ENCODE measurements at regions not wholly inside any gene's neighbourhood (a gene's known extent, or its start where the extent isn't known, plus 50 kb on each side); places are given as distances from the start of the nearest gene placed in this dataset.

DNA sequence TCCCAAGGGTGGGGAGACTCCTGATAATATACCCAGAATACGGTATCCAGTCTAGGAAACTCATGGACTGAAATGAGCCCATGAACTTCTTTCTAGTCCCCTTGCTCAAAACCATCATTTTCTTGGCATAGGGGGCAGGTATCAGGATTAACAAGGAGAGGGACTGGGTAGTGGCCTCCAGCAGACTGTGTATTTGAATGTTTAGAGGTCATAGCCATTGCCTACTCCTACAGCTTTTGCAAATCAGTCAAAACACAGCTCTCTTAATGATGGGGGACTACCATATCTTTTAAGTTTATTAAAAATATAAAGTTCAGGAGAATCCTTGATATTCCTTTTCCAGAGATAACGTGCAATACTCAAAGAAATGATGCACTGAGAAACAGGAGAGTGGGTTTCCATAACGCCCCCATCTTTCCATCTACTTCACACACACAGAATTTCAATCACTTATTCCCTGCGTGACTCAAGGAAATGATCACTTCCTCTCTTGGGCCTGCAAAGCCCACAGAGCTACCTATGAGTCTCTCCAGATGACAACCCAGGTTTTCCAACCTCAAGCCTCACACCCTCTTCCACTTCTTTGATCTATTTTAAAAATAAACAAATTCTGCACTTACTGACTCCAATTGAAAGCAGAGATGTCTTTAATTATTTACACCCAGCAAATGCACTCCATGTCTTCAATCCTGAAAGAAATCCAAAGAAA lies 584.0 kb upstream of the LMCD1 start:
- in situ Hi-C loops (cut with MboI; ENCODE audit: low pct_ligation_motif_present in 1 of 4, low pct_unique_long_range_greater_than_20kb in 1 of 4, low sequenced_read_pairs in 3 of 4) (no loop called here), intact Hi-C loops (cut with DNase I; ENCODE audit: low total_unique reads) (no loop called here)
- H3K27me3 ChIP-seq, result no peaks in the 10 kb centered on the region
- no peak for TF ChIP-seq EP300 (IDR thresholded peaks at IDR 0.05; ENCODE audit: low read depth)
- no peak for TF ChIP-seq POLR2A (IDR thresholded peaks at IDR 0.05)
- no peak for TF ChIP-seq POLR2AphosphoS5 (IDR thresholded peaks at IDR 0.05)
- TF ChIP-seq CTCF (IDR thresholded peaks at IDR 0.05), result no peak
- peaks cover 0 to 12% (median 0%) of the 10 kb centered on the region in 4 donors for H3K4me1 ChIP-seq
- no peaks in the 10 kb centered on the region for H3K9me3 ChIP-seq
- H3K27ac ChIP-seq, result no peak overlapping the region
- H3K36me3 ChIP-seq, result no peaks in the 10 kb centered on the region
- no peak overlapping the region for H3K4me3 ChIP-seq
- DNase-seq, result no peak
- 82 to 91% methylated on average over 4 of the region's 4 CpGs for WGBS, 2 donors (ENCODE audit: low coverage in 1 of 2)

GRCh38 chr3:7920211-7920610 lies 581.4 kb upstream of the LMCD1 start:
- Histone ChIP-seq H3K9me3 (no peaks in the 10 kb centered on the region), H3K27ac (no peak overlapping the region), H3K27me3 (no peaks in the 10 kb centered on the region), H3K4me1 (peaks cover 0 to 20% (median 0%) of the 10 kb centered on the region in 4 donors), H3K36me3 (no peaks in the 10 kb centered on the region), H3K4me3 (no peak overlapping the region)
- 63 to 92% methylated on average over 3 to 6 of the region's 6 CpGs for WGBS, 2 donors (ENCODE audit: low coverage in 1 of 2)
- TF ChIP-seq POLR2A (IDR thresholded peaks at IDR 0.05) (no peak), CTCF (IDR thresholded peaks at IDR 0.05) (no peak), EP300 (IDR thresholded peaks at IDR 0.05; ENCODE audit: low read depth) (no peak), POLR2AphosphoS5 (IDR thresholded peaks at IDR 0.05) (no peak)
- in situ Hi-C loops (cut with MboI; ENCODE audit: low pct_ligation_motif_present in 1 of 4, low pct_unique_long_range_greater_than_20kb in 1 of 4, low sequenced_read_pairs in 3 of 4) (no loop called here), intact Hi-C loops (cut with DNase I; ENCODE audit: low total_unique reads) (no loop called here)
- DNase-seq, result no peak

GRCh38 chr3:7924228-7924627 lies 577.4 kb upstream of the LMCD1 start:
- H3K27me3 ChIP-seq, result no peaks in the 10 kb centered on the region
- DNase-seq, result no peak
- H3K4me3 ChIP-seq, result no peak overlapping the region
- H3K4me1 ChIP-seq, result peaks cover 0 to 32% (median 9%) of the 10 kb centered on the region in 4 donors
- TF ChIP-seq EP300 (IDR thresholded peaks at IDR 0.05; ENCODE audit: low read depth), result no peak
- no peak for TF ChIP-seq POLR2A (IDR thresholded peaks at IDR 0.05)
- TF ChIP-seq CTCF (IDR thresholded peaks at IDR 0.05), result no peak
- TF ChIP-seq POLR2AphosphoS5 (IDR thresholded peaks at IDR 0.05), result no peak
- intact Hi-C loops (cut with DNase I; ENCODE audit: low total_unique reads), result no loop called here
- WGBS, 2 donors (ENCODE audit: low coverage in 1 of 2), result 52 to 60% methylated on average over 1 to 2 of the region's 2 CpGs
- H3K36me3 ChIP-seq, result no peaks in the 10 kb centered on the region
- in situ Hi-C loops (cut with MboI; ENCODE audit: low pct_ligation_motif_present in 1 of 4, low pct_unique_long_range_greater_than_20kb in 1 of 4, low sequenced_read_pairs in 3 of 4), result no loop called here
- H3K9me3 ChIP-seq, result no peaks in the 10 kb centered on the region
- H3K27ac ChIP-seq, result no peak overlapping the region

DNA sequence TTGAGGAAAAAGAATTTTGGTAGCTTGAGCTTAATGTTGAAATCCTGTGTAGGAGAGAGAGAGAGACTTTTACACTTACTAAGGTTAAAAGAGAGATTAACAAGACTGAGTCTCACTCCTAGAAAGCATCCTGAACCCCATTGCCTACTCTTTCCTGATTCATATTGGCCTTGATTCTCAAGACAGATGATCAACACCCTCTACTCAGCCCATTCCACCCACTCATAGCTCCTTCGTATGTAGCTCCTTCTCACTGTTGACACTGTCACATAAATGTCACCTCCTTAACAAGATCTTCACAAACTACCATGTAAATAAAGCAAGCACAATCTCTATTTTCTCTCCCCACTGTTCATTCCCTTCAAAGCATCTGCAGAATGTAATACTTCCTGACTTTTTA lies 574.6 kb upstream of the LMCD1 start:
- TF ChIP-seq POLR2A (IDR thresholded peaks at IDR 0.05) (no peak), POLR2AphosphoS5 (IDR thresholded peaks at IDR 0.05) (no peak), CTCF (IDR thresholded peaks at IDR 0.05) (no peak)
- H3K36me3 ChIP-seq, result no peaks in the 10 kb centered on the region
- no peak overlapping the region for H3K4me3 ChIP-seq
- H3K27ac ChIP-seq, result peak overlapping the region; percentile 61 to 80 (median 77)
- no peaks in the 10 kb centered on the region for H3K27me3 ChIP-seq
- intact Hi-C loops (cut with DNase I; ENCODE audit: low total_unique reads), result no loop called here
- DNase-seq, result no peak
- in situ Hi-C loops (cut with MboI; ENCODE audit: low pct_ligation_motif_present in 1 of 4, low pct_unique_long_range_greater_than_20kb in 1 of 4, low sequenced_read_pairs in 3 of 4), result no loop called here
- peaks cover 0 to 34% (median 12%) of the 10 kb centered on the region in 4 donors for H3K4me1 ChIP-seq
- 29 to 40% methylated on average over 1 of the region's 1 CpG for WGBS, 2 donors (ENCODE audit: low coverage in 1 of 2)
- H3K9me3 ChIP-seq, result no peaks in the 10 kb centered on the region
